ENCODE measurements at regions not wholly inside any gene's neighbourhood (a gene's known extent, or its start where the extent isn't known, plus 50 kb on each side); places are given as distances from the start of the nearest gene placed in this dataset.

DNA sequence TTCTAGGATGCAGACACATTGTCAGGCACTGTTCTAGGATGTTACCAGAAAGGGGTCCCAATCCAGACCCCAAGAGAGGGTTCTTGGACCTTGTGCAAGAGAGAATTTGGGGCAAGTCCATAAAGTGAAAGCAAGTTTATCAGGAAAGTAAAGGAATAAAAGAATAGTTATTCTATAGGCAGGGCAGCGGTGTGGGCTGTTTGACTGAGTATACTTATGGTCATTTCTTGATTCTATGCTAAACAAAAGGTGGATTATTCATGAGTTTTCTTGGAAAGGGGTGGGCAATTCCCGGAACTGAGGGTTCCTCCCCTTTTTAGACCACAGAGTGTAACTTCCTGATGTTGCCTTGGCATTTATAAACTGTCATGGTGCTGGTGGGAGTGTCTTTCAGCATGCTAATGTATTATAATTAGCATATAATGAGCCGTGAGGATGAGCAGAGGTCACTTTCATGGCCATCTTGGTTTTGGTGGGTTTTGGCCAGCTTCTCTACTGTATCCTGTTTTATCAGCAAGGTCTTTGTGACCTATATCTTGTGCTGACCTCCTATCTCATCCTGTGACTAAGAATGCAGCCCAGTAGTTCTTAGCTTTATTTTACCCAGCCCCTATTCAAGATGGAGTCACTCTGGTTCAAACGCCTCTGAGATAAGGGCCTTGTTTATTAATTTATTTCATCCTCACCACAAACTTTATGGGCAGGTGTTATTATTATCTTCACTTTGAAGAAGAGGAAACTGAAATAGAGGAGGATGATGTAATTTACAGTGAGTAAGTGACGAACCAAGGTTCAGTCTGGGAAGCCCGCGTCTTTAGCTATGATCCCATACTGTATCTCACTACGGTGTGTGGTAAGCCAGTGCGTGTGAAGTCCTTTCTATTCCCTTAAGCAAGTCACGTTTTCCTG, 186.0 kb upstream of the KLF4 start:
- Mint-ChIP-seq H3K27ac (no peak overlapping the region), H3K36me3 (ENCODE audit: low read depth) (no peaks in the 10 kb centered on the region), H3K9me3 (no peaks in the 10 kb centered on the region), H3K27me3 (no peaks in the 10 kb centered on the region), H3K4me1 (peaks cover 3% of the 10 kb centered on the region), H3K4me3 (no peak overlapping the region)
- no peak for DNase-seq
- intact Hi-C loops (cut with micrococcal nuclease): no loop called here

- no peak overlapping the region for H3K27ac Mint-ChIP-seq
- no peak for DNase-seq
- H3K9me3 Mint-ChIP-seq: no peaks in the 10 kb centered on the region
Observed at GRCh38 chr9:107674721-107675277, 185.2 kb upstream of the KLF4 start.

GRCh38 chr9:107673861-107674720, 184.5 kb upstream of the KLF4 start:
- no peak for DNase-seq
- Mint-ChIP-seq H3K36me3 (ENCODE audit: low read depth) (no peaks in the 10 kb centered on the region), H3K9me3 (no peaks in the 10 kb centered on the region), H3K27me3 (no peaks in the 10 kb centered on the region), H3K27ac (no peak overlapping the region), H3K4me3 (no peak overlapping the region), H3K4me1 (peaks cover 3% of the 10 kb centered on the region)
- intact Hi-C loops (cut with micrococcal nuclease): no loop called here

More at GRCh38 chr9:107674721-107675277, 185.2 kb upstream of the KLF4 start:
- Mint-ChIP-seq H3K4me3 (no peak overlapping the region), H3K4me1 (peaks cover 3% of the 10 kb centered on the region), H3K27me3 (no peaks in the 10 kb centered on the region), H3K36me3 (ENCODE audit: low read depth) (no peaks in the 10 kb centered on the region)
- intact Hi-C loops (cut with micrococcal nuclease): no loop called here

GRCh38 chr9:107671588-107671987, 182.0 kb upstream of the KLF4 start:
- no peak for DNase-seq
- Mint-ChIP-seq H3K9me3 (no peaks in the 10 kb centered on the region), H3K27me3 (no peaks in the 10 kb centered on the region), H3K36me3 (ENCODE audit: low read depth) (no peaks in the 10 kb centered on the region), H3K27ac (no peak overlapping the region), H3K4me3 (no peak overlapping the region), H3K4me1 (peaks cover 3% of the 10 kb centered on the region)
- intact Hi-C loops (cut with micrococcal nuclease): no loop called here

- DNase-seq: no peak
- Mint-ChIP-seq H3K9me3 (no peaks in the 10 kb centered on the region), H3K4me3 (no peak overlapping the region), H3K4me1 (no peaks in the 10 kb centered on the region), H3K27me3 (no peaks in the 10 kb centered on the region), H3K27ac (no peak overlapping the region), H3K36me3 (ENCODE audit: low read depth) (no peaks in the 10 kb centered on the region)
- intact Hi-C loops (cut with micrococcal nuclease): no loop called here
Observed at GRCh38 chr9:107669422-107669821, 179.9 kb upstream of the KLF4 start.

DNA sequence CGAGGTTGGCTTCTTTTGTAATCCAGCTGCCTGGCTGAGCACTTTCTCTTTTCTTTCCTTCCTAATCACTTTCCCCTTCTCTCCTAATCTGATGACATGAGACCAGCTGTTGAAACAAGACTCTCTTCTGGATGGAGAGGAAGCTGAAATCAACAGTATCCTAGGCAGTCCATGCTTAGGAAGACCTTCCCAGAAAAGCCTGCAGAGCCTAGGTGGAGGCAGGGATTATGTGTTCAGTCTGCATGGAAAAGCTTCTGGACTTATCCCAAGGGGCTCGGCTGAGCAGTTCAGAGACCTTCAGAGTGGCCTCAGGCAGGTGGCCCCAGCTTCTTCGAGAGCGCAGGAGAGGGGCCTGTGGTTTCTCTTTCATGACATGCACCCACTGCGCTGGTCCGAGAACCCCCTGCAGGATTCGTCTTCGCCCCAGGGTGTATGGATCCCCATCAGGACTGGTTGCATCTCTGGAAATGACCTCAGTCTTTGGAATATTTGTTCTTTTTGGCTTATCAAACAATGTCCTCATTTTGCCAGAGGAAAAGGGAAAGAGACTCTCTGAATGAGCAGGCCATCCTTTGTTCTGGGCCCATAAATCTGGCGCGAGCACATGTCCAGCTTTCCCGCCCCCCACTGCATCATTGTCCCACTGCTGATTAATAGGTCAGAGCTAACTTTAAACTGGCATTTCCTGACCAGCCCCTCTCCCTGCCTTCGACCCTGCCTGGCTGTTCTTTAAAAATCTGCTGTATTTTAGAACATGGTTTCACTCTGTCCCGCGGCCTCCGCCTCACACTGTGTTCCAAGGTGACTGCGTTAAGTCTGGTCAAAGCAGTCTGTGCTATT, 177.9 kb upstream of the KLF4 start:
- H3K27me3 Mint-ChIP-seq: no peaks in the 10 kb centered on the region
- H3K4me1 Mint-ChIP-seq: no peaks in the 10 kb centered on the region
- DNase-seq: no peak
- intact Hi-C loops (cut with micrococcal nuclease): no loop called here
- H3K27ac Mint-ChIP-seq: no peak overlapping the region
- H3K4me3 Mint-ChIP-seq: no peak overlapping the region
- H3K36me3 Mint-ChIP-seq (ENCODE audit: low read depth): no peaks in the 10 kb centered on the region
- no peaks in the 10 kb centered on the region for H3K9me3 Mint-ChIP-seq

GRCh38 chr9:107665057-107665456, 175.5 kb upstream of the KLF4 start:
- Mint-ChIP-seq H3K36me3 (ENCODE audit: low read depth) (no peaks in the 10 kb centered on the region), H3K9me3 (no peaks in the 10 kb centered on the region), H3K27ac (no peak overlapping the region), H3K4me3 (no peak overlapping the region), H3K4me1 (no peaks in the 10 kb centered on the region), H3K27me3 (no peaks in the 10 kb centered on the region)
- intact Hi-C loops (cut with micrococcal nuclease): no loop called here
- no peak for DNase-seq

- no peak for DNase-seq
- peaks cover 3% of the 10 kb centered on the region for H3K9me3 Mint-ChIP-seq
- no peak overlapping the region for H3K4me3 Mint-ChIP-seq
- H3K4me1 Mint-ChIP-seq: no peaks in the 10 kb centered on the region
- no peaks in the 10 kb centered on the region for H3K36me3 Mint-ChIP-seq (ENCODE audit: low read depth)
- no peaks in the 10 kb centered on the region for H3K27me3 Mint-ChIP-seq
- no peak overlapping the region for H3K27ac Mint-ChIP-seq
- intact Hi-C loops (cut with micrococcal nuclease): no loop called here
Observed at GRCh38 chr9:107660976-107661375, 171.4 kb upstream of the KLF4 start.

DNA sequence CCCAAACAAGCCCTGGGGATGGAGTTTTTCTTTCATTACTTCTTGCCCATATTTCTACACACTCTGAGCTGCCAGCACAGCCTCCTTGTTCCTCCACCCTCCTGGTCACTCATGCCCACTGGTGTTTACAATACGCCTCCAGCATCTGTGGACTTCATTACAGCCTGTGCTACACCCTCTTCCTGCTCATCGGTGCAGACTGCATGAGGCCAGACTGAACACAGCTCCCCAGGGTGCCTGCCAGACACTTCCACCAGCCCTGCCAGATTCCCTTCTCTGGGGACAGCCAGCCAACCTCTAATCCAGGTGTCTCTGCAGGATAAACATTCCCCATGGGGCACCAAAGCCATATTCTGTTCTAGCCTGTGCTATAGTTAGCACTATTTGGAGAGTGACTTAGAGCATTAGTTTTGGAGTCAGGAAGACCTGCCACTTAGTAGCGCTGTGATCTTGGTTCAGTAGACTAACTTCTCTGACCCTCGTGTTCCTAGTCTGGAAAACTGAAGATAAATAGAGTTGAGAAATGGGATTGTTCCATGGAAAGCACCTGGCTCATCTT, 163.8 kb upstream of the KLF4 start:
- H3K36me3 Mint-ChIP-seq (ENCODE audit: low read depth): no peaks in the 10 kb centered on the region
- no peak overlapping the region for H3K4me3 Mint-ChIP-seq
- H3K27ac Mint-ChIP-seq: no peak overlapping the region
- intact Hi-C loops (cut with micrococcal nuclease): no loop called here
- no peaks in the 10 kb centered on the region for H3K27me3 Mint-ChIP-seq
- no peak for DNase-seq
- no peaks in the 10 kb centered on the region for H3K4me1 Mint-ChIP-seq
- peaks cover 3% of the 10 kb centered on the region for H3K9me3 Mint-ChIP-seq

DNA sequence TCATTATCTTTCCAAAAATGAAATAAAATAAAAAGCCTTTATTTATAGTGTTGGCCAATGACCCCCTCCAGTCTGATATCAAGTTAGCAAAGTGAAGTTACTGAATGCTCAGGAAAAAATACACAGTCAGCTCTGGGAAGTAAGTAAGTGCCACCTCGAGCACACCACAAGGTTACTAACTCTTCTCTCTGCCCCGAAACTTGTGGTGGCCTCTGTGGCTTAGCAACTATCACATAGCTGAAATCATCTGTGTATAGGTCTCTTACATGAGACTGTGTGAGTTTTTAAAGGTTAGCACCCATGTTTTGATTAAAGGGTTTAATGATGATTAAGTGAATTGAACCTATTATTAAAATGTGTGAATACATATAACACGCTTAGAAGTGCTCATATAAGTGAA, 161.4 kb upstream of the KLF4 start:
- H3K4me3 Mint-ChIP-seq: no peak overlapping the region
- H3K36me3 Mint-ChIP-seq (ENCODE audit: low read depth): no peaks in the 10 kb centered on the region
- H3K9me3 Mint-ChIP-seq: no peaks in the 10 kb centered on the region
- no peak overlapping the region for H3K27ac Mint-ChIP-seq
- intact Hi-C loops (cut with micrococcal nuclease): no loop called here
- no peak for DNase-seq
- no peaks in the 10 kb centered on the region for H3K27me3 Mint-ChIP-seq
- H3K4me1 Mint-ChIP-seq: no peaks in the 10 kb centered on the region

GRCh38 chr9:107650321-107650720, 160.8 kb upstream of the KLF4 start:
- Mint-ChIP-seq H3K4me1 (no peaks in the 10 kb centered on the region), H3K36me3 (ENCODE audit: low read depth) (no peaks in the 10 kb centered on the region), H3K4me3 (no peak overlapping the region), H3K9me3 (no peaks in the 10 kb centered on the region), H3K27me3 (no peaks in the 10 kb centered on the region), H3K27ac (no peak overlapping the region)
- no peak for DNase-seq
- intact Hi-C loops (cut with micrococcal nuclease): no loop called here

- H3K4me1 Mint-ChIP-seq: no peaks in the 10 kb centered on the region
- no peak overlapping the region for H3K27ac Mint-ChIP-seq
- no peaks in the 10 kb centered on the region for H3K36me3 Mint-ChIP-seq (ENCODE audit: low read depth)
- intact Hi-C loops (cut with micrococcal nuclease): no loop called here
- no peaks in the 10 kb centered on the region for H3K27me3 Mint-ChIP-seq
- no peak overlapping the region for H3K4me3 Mint-ChIP-seq
- DNase-seq: no peak
- H3K9me3 Mint-ChIP-seq: no peaks in the 10 kb centered on the region
Observed at GRCh38 chr9:107648153-107648715, 158.7 kb upstream of the KLF4 start.

DNA sequence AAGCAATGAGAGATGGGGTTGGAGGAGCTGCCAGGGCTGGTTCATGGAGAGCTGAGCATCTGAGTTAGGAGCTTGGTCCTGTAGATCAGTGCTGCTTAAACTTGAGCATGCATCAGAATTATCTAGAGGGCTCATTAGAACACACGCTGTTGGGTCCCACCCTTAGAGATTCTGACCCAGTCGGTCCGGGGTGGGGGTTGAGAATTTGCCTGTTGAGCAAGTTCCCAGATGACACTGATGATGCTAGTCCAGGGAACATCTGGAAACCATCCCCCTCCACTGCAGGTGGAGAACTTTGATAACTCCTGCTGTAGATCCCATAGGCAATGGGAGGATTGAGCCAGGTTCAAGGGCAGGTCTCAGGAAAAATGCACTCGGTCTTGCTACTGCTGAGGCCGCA, 158.0 kb upstream of the KLF4 start:
- no peak overlapping the region for H3K4me3 Mint-ChIP-seq
- intact Hi-C loops (cut with micrococcal nuclease): no loop called here
- H3K36me3 Mint-ChIP-seq (ENCODE audit: low read depth): no peaks in the 10 kb centered on the region
- H3K27ac Mint-ChIP-seq: no peak overlapping the region
- H3K27me3 Mint-ChIP-seq: no peaks in the 10 kb centered on the region
- H3K4me1 Mint-ChIP-seq: no peaks in the 10 kb centered on the region
- no peak for DNase-seq
- no peaks in the 10 kb centered on the region for H3K9me3 Mint-ChIP-seq

Measured in activated CD4-positive, alpha-beta T cell treated with anti-CD3 and anti-CD28 coated beads, Interleukin-2, amount 10 ng/mL, durations not matched to agents 24 days and 14 days (primary cell).